Head of caudate nucleus (tissue), 42 donors: ENCODE measurements at regions not wholly inside any gene's neighbourhood (a gene's known extent, or its start where the extent isn't known, plus 50 kb on each side); places are given as distances from the start of the nearest gene placed in this dataset.
"Not testable (repeated sequence)": the region's sequence is repeated elsewhere in the genome, so short reads cannot be mapped to it uniquely, and the experiment has no call there.

Experiments
- DNase-seq, 42 donors: peaks; one replicate each; pipeline versions ENCODE4 v3.0.0 to v3.0.0-alpha.2; 2020 to 2021; ENCODE audit warnings: mixed read lengths in 7 of 42
- intact Hi-C: fragments of 100-400 bp; cut with DNase I; formaldehyde crosslinking; loops from one replicate; pipeline ENCODE4 v1.15.0; 2022

- no peak for DNase-seq
- intact Hi-C loops: no loop called here
These were observed 152.0 kb upstream of the GRIK3 start for GRCh38 chr1:37186246-37186756.

- no peak for DNase-seq
- intact Hi-C loops: no loop called here
These were observed 154.8 kb upstream of the GRIK3 start for GRCh38 chr1:37189111-37189510.

DNA sequence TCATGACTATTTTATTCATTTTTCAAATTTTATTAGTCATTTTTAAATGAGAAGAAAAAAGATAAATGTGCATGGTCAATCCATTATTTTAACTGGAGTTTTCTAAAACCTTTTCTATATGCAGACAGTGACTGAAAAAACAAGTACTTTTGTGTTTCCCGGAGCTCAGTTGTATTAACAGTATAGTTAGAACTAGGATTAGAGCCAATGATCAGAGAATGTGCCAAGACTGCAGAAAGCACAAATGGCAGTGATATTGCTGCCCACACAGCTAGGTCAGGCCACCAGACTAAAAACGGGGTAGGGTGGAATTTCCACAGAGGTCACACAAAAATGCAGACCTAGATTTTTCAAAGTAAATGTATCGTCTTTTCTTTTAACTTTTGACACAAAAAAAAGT, 163.1 kb upstream of the GRIK3 start:
- DNase-seq: no peak
- intact Hi-C loops: no loop called here

DNA sequence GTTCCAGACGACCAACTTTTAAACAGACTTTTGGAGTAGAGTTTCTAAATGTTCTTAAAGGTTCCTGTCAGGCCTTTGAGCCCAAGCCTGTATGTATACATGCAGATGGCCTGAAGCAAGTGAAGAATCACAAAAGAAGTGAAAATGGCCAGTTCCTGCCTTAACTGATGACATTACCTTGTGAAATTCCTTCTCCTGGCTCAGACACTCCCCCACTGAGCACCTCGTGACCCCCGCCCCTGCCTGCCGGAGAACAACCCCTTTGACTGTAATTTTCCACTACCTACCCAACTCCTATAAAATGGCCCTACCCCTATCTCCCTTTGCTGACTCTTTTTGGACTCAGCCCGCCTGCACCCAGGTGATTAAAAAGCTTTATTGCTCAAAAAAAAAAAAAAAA, 180.0 kb upstream of the GRIK3 start:
- DNase-seq, intact Hi-C loops: not testable (repeated sequence)

GRCh38 chr1:37233606-37234005, 199.3 kb upstream of the GRIK3 start:
- intact Hi-C loops: no loop called here
- peak in 35 of 42 donors; percentile 18 to 85 (median 51) for DNase-seq

DNA sequence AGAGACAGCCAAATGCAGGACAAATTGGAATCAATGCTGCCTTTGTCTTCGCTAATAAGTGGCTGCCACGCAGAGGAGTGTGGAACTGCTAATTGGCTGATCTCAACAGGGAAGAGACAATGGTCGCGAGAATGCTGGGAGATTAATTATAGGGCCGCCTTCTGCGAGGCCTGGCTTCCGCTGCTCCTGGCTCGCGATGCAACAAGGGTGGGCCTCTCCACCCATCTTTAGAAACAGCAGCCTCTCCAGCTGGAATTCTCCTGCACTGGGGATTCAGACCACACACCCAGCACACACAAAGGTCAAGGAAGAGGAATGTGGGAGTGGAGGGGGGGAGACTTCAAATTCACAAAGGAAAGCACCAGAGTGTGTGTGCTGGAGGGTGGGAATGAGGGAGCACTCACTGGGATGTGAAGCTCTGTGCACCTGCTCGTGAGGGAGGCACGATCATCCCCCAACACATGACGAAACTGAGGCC, 200.7 kb upstream of the GRIK3 start:
- DNase-seq: peak in 40 of 42 donors; percentile 22 to 80 (median 56)

DNA sequence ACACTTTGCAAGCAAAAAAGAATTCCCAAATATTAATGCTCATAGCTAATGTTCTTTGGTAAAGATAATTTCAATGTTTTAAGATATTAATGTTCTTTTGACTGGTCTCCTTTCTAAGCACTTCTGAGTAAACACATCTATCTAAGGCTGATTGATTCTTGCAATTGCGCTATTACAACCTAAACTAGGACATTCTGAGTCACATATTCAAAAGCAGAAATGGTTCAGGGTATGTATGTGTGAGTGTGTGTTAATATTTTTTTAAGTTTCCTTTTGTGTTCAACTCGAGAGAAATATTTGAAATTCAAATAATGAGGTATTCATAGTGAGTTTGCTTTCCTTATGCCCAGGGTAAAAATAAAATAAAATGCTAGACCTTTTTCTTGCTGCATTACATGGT, 203.6 kb upstream of the GRIK3 start:
- DNase-seq: no peak
- intact Hi-C loops: no loop called here

More for the DNA sequence above, 200.7 kb upstream of the GRIK3 start:
- intact Hi-C loops: no loop called here

DNA sequence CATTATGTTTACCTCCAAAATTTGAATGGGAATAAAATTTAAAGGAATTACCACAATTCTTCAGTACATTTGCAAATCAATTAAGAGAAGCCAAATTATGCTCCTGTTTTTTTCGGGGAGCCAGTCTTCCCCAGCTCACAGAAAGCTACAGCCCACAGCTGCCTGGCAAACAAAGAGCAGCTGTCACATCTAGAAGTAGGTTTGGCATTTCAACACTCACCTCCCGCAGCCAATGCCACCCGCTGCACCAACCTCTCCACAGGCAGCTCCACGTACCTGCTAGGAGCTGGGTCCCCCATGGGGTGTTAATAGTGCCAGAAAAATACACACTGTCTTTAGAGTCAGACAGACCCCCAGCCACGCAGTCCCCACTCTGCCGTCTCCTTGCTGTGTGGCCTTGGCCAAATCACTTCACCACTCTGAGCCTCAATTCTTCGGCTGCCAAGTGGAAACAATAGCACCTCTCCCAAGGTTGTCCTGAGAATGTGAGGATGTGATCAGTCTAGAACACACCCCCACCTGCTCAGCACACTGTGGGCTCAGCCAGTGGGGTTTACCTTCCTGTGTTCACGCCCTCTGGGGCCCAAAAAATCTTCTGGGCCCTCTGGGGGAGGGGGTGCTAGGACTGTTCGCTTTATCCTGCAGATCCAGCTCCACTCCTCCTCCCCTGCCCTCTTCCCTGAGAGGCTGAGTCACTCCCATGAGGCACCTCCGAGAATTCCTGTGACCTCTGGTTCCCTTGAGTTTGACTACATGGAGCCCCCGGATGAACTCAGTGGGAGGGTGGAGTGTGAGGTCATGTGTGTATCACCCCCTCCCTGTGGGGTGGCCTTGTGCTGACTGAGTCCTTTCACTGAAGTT, 204.3 kb upstream of the GRIK3 start:
- intact Hi-C loops: no loop called here

GRCh38 chr1:37239225-37239740, 205.0 kb upstream of the GRIK3 start:
- DNase-seq: no peak
- intact Hi-C loops: no loop called here

More for the DNA sequence above, 204.3 kb upstream of the GRIK3 start:
- peak in 40 of 42 donors; percentile 19 to 83 (median 54) for DNase-seq

DNA sequence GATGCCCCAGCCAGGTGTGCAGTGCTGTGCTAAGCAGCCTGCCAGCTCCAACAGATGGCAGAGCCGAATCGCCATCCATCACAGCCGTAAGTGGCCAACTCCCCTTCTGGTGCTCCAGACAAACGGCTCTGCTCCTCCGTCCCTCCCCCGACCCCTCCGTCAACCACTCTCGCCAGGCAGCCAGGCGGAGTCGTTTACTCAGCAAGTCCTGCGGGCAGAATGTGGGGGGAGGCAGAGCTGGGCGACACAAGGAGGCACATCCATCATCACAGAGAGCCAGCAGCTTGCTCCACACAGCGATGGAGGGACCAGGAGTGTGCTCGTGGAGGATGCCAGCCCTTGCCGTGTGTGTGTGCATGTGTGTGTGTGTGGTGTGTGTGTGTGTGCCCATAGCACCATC, 206.6 kb upstream of the GRIK3 start:
- DNase-seq: peak in 1 of 42 donors; percentile 28
- intact Hi-C loops: no loop called here

GRCh38 chr1:37242501-37242900, 208.2 kb upstream of the GRIK3 start:
- intact Hi-C loops: no loop called here
- DNase-seq: peak in 1 of 42 donors; percentile 4

GRCh38 chr1:37243368-37244082, 209.2 kb upstream of the GRIK3 start:
- intact Hi-C loops: no loop called here

GRCh38 chr1:37244083-37244480, 209.8 kb upstream of the GRIK3 start:
- DNase-seq: peak in 3 of 42 donors; percentile 6 to 32 (median 7)
- intact Hi-C loops: no loop called here

More at GRCh38 chr1:37243368-37244082, 209.2 kb upstream of the GRIK3 start:
- peak in 3 of 42 donors; percentile 1 to 36 (median 9) for DNase-seq

DNA sequence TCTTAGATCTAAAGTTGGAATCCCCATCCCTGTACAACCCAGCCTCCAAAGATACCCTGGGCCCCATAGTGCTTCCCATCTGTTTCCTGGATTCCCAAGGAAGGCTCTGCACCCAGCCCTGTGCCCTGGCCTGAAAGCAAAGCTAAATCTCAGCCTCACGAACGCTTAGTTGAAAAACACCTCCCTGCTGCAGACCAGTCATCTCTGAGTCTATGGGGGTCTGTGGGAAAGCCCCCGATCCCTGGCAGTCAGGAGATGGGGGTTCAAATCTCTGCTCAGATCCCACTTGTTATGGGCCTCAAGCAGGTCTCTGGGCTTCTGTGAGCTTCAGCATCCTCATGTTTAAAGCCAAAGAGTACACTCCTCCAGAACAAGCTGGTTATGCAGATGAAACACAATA, 210.5 kb upstream of the GRIK3 start:
- DNase-seq: peak in 2 of 42 donors; percentile 13 to 34
- intact Hi-C loops: no loop called here

DNA sequence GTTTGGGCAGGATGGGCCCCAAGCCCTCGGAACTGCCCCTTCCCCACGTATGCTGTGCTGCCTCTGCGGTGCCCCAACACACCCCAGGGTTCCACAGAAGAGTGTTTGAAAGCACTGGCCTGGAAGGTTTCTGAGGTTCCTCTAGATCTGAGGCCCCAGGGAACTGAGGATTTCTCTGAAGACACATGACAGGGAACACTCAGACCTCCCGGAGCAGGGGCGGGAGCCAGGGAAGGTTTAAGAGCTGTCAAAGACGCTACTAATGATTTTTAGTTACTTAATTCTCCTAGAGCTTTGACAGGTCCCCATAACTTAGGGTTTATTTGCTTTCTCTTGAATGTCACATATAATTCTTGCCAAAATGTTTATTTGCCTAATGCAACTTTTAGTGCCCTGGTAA, 212.3 kb upstream of the GRIK3 start:
- peak in 16 of 42 donors; percentile 10 to 61 (median 44) for DNase-seq

DNA sequence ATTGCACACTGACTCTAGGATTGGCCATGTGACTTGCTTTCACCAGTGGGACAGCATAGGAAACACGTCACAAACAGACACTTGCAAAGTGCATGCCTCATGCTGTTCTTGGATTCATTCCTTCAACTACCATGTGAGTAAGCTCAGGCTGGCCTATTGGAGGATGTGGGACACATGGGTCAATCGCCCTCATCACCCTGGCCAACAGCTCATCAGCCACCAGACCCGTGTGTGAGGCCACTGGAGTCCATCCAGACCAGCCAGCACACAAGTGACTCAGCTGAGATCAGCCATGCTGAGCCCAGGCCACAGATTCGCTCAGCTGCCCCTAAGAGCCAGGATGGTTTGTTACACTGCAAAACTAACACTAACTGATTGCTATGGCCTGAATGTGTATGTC, 216.1 kb upstream of the GRIK3 start:
- DNase-seq: peak in 1 of 42 donors; percentile 25
- intact Hi-C loops: no loop called here

More for the DNA sequence above, 212.3 kb upstream of the GRIK3 start:
- intact Hi-C loops: no loop called here

GRCh38 chr1:37255136-37255795, 219.1 kb upstream of the ZC3H12A start:
- intact Hi-C loops: no loop called here
- DNase-seq: peak; percentile 50 to 86 (median 70)

DNA sequence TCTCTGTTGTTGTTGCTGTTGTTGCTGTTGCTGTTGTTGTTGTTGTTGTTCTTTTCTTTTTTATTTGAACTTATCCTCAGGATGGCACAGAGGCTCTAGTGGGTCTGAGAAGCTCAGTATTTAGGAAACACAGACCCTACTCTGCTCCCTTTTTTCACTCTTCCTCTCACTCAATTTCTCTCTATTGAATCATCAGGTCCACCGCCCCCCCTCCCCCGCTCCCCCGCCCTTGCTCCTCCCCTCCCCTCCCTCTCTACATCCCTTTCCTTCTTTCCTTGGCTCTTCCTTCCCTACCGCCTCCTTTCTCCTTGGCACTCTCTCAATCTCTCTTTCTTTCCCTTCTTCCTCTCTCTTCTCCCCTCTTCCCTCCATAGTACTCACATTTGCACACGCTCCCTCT, 218.5 kb upstream of the ZC3H12A start:
- intact Hi-C loops: no loop called here
- no peak for DNase-seq

DNA sequence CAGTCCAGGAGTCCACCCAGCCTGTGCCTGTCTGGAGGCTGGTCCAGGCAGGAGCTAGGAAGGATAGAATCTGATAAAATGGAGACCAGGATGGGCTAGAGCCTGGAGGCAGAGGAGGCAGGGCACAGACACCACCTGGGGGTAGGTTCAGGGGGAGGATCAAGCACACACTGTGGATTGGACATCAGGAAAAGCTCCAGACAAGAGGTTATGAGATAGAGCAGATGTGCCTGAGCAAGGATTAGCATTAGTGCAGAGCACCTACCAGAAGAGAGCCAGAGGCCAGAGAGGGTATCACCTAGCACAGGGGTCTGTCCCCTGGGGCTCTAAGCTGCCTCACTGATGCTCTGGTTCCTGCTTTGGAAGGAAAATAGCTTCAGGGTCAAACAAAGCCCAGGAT, 216.7 kb upstream of the ZC3H12A start:
- intact Hi-C loops: no loop called here
- no peak for DNase-seq
